ENCODE measurements at regions not wholly inside any gene's neighbourhood (a gene's known extent, or its start where the extent isn't known, plus 50 kb on each side); places are given as distances from the start of the nearest gene placed in this dataset.

- H3K27ac ChIP-seq = peak overlapping the region in 2 of 4 donors; percentile 30 to 57
- no peaks in the 10 kb centered on the region for H3K36me3 ChIP-seq
- 56 to 58% methylated on average over 5 of the region's 5 CpGs for WGBS, 2 donors
- no peak for DNase-seq
- H3K4me3 ChIP-seq = no peak overlapping the region
- peak in 1 of 2 donors; percentile 19 for ATAC-seq (ENCODE audit: low FRiP score in 2 of 2)
- H3K9me3 ChIP-seq = no peaks in the 10 kb centered on the region
- TF ChIP-seq CTCF (IDR thresholded peaks at IDR 0.05) (no peak), EP300 (IDR thresholded peaks at IDR 0.05) (no peak), POLR2A (IDR thresholded peaks at IDR 0.05) (no peak), POLR2AphosphoS5 (IDR thresholded peaks at IDR 0.05) (no peak)
- H3K4me1 ChIP-seq = peaks cover 46 to 56% (median 47%) of the 10 kb centered on the region in 4 donors
- H3K27me3 ChIP-seq = no peaks in the 10 kb centered on the region
These were observed 65.5 kb downstream of the SOWAHC start for GRCh38 chr2:109679626-109680025.

GRCh38 chr2:109680523-109681297 lies 66.5 kb downstream of the SOWAHC start:
- DNase-seq (no peak), ATAC-seq (ENCODE audit: low FRiP score in 2 of 2) (no peak)
- Histone ChIP-seq H3K4me3 (no peak overlapping the region), H3K4me1 (peaks cover 37 to 54% (median 44%) of the 10 kb centered on the region in 4 donors), H3K27ac (peak overlapping the region in 1 of 4 donors; percentile 1), H3K27me3 (no peaks in the 10 kb centered on the region), H3K36me3 (no peaks in the 10 kb centered on the region), H3K9me3 (no peaks in the 10 kb centered on the region)
- TF ChIP-seq POLR2AphosphoS5 (IDR thresholded peaks at IDR 0.05) (no peak), EP300 (IDR thresholded peaks at IDR 0.05) (no peak), POLR2A (IDR thresholded peaks at IDR 0.05) (no peak), CTCF (IDR thresholded peaks at IDR 0.05) (no peak)
- 68 to 74% methylated on average over 11 of the region's 11 CpGs for WGBS, 2 donors

- H3K36me3 ChIP-seq = no peaks in the 10 kb centered on the region
- H3K27me3 ChIP-seq = no peaks in the 10 kb centered on the region
- peak overlapping the region in 2 of 4 donors; percentile 17 to 36 for H3K27ac ChIP-seq
- ATAC-seq (ENCODE audit: low FRiP score in 2 of 2) (no peak), DNase-seq (no peak)
- no peaks in the 10 kb centered on the region for H3K9me3 ChIP-seq
- H3K4me3 ChIP-seq = no peak overlapping the region
- WGBS, 2 donors = 50 to 79% methylated on average over 2 to 5 of the region's 5 CpGs
- TF ChIP-seq CTCF (IDR thresholded peaks at IDR 0.05) = no peak
- TF ChIP-seq POLR2A (IDR thresholded peaks at IDR 0.05) = no peak
- TF ChIP-seq POLR2AphosphoS5 (IDR thresholded peaks at IDR 0.05) = no peak
- TF ChIP-seq EP300 (IDR thresholded peaks at IDR 0.05) = no peak
- peaks cover 26 to 43% (median 42%) of the 10 kb centered on the region in 4 donors for H3K4me1 ChIP-seq
These were observed 67.6 kb downstream of the SOWAHC start for GRCh38 chr2:109681633-109682380.

GRCh38 chr2:109683452-109683851 lies 69.3 kb downstream of the SOWAHC start:
- Histone ChIP-seq H3K9me3 (no peaks in the 10 kb centered on the region), H3K36me3 (no peaks in the 10 kb centered on the region), H3K4me3 (no peak overlapping the region), H3K27ac (no peak overlapping the region), H3K27me3 (no peaks in the 10 kb centered on the region), H3K4me1 (peaks cover 16 to 30% (median 29%) of the 10 kb centered on the region in 4 donors)
- DNase-seq (peak in 1 of 2 donors; percentile 58), ATAC-seq (ENCODE audit: low FRiP score in 2 of 2) (no peak)
- TF ChIP-seq CTCF (IDR thresholded peaks at IDR 0.05) (no peak), EP300 (IDR thresholded peaks at IDR 0.05) (no peak), POLR2AphosphoS5 (IDR thresholded peaks at IDR 0.05) (no peak), POLR2A (IDR thresholded peaks at IDR 0.05) (no peak)
- 89% methylated on average over 5 to 8 of the region's 8 CpGs for WGBS, 2 donors
